H54 (cell line): ENCODE measurements at regions not wholly inside any gene's neighbourhood (a gene's known extent, or its start where the extent isn't known, plus 50 kb on each side); places are given as distances from the start of the nearest gene placed in this dataset.

Experiments used
- DNase-seq: peaks from one replicate; pipeline ENCODE4 v3.0.0; 2011; ENCODE audit warnings: low spot score, mixed read lengths; ENCODE audit not compliant: insufficient read length
- FAIRE-seq: peaks from 3 replicates; lab custom pipeline; 2011; peaks lifted over from hg19 to GRCh38; lab: Jason Lieb, UNC
- POLR2A ChIP-seq: IDR thresholded peaks from 2 replicates; pipeline ENCODE4 v1.6.1; 2011; ENCODE audit warnings: low read depth, mild to moderate bottlenecking, low read length

- TF ChIP-seq POLR2A = no peak
- no peak for DNase-seq
- FAIRE-seq = no peak
Measured at GRCh38 chr3:193902607-193903511, 233.1 kb upstream of the HES1 start.

GRCh38 chr3:193903512-193903817 lies 232.5 kb upstream of the HES1 start:
- FAIRE-seq (no peak), DNase-seq (no peak)
- no peak for TF ChIP-seq POLR2A

GRCh38 chr3:193903966-193904365 lies 232.0 kb upstream of the HES1 start:
- DNase-seq (no peak), FAIRE-seq (no peak)
- TF ChIP-seq POLR2A = no peak

- TF ChIP-seq POLR2A = no peak
- FAIRE-seq = no peak
- DNase-seq = no peak
Measured at GRCh38 chr3:193905541-193906396, 230.2 kb upstream of the HES1 start.

- FAIRE-seq = no peak
- TF ChIP-seq POLR2A = no peak
Measured at GRCh38 chr3:193906849-193907410, 229.0 kb upstream of the HES1 start.

GRCh38 chr3:193908181-193908744 lies 227.7 kb upstream of the HES1 start:
- FAIRE-seq = no peak
- TF ChIP-seq POLR2A = no peak
- DNase-seq = no peak

More at GRCh38 chr3:193906849-193907410, 229.0 kb upstream of the HES1 start:
- DNase-seq = no peak

- no peak for FAIRE-seq
- TF ChIP-seq POLR2A = no peak
- DNase-seq = no peak
Measured at GRCh38 chr3:193909387-193909786, 226.6 kb upstream of the HES1 start.

GRCh38 chr3:193910310-193910709 lies 225.6 kb upstream of the HES1 start:
- FAIRE-seq (no peak), DNase-seq (no peak)
- no peak for TF ChIP-seq POLR2A

- FAIRE-seq = no peak
- no peak for DNase-seq
- TF ChIP-seq POLR2A = no peak
Measured at GRCh38 chr3:193910886-193911738, 224.8 kb upstream of the HES1 start.

- no peak for TF ChIP-seq POLR2A
- no peak for DNase-seq
- no peak for FAIRE-seq
Measured at GRCh38 chr3:193911784-193912340, 224.1 kb upstream of the HES1 start.

GRCh38 chr3:193912621-193913178 lies 223.2 kb upstream of the HES1 start:
- DNase-seq (no peak), FAIRE-seq (no peak)
- TF ChIP-seq POLR2A = no peak

GRCh38 chr3:193914602-193915001 lies 221.3 kb upstream of the HES1 start:
- no peak for TF ChIP-seq POLR2A
- no peak for FAIRE-seq

More at GRCh38 chr3:193914602-193915001, 221.3 kb upstream of the HES1 start:
- no peak for DNase-seq
